GM13976 (cell line): ENCODE measurements at regions not wholly inside any gene's neighbourhood (a gene's known extent, or its start where the extent isn't known, plus 50 kb on each side); places are given as distances from the start of the nearest gene placed in this dataset.

Experiments used
- DNase-seq: peaks from one replicate; pipeline ENCODE4 v3.0.0; 2012; ENCODE audit warnings: low spot score
- CTCF ChIP-seq: IDR thresholded peaks from 2 replicates; pipeline ENCODE4 v1.5.1; 2012; ENCODE audit warnings: borderline replicate concordance, mild to moderate bottlenecking; ENCODE audit not compliant: insufficient read depth; ENCODE audit errors: extremely low read depth, missing control alignments, control extremely low read depth
- in situ Hi-C: fragments of 300-500 bp; cut with MboI; formaldehyde crosslinking; loops from one replicate; pipeline ENCODE4 v1.12.0; 2022; ENCODE audit warnings: low sequenced_read_pairs, mixed read lengths, inconsistent platforms; ENCODE audit not compliant: unreplicated experiment

GRCh38 chr1:30267856-30268255 lies 455.5 kb downstream of the MATN1 start:
- no peak for TF ChIP-seq CTCF
- DNase-seq, result no peak
- in situ Hi-C loops, result no loop called here

GRCh38 chr1:30267046-30267445 lies 456.3 kb downstream of the MATN1 start:
- no peak for DNase-seq
- in situ Hi-C loops, result no loop called here

GRCh38 chr1:30265127-30266070 lies 458.0 kb downstream of the MATN1 start:
- no peak for DNase-seq
- TF ChIP-seq CTCF, result no peak
- in situ Hi-C loops, result no loop called here

More at GRCh38 chr1:30267046-30267445, 456.3 kb downstream of the MATN1 start:
- TF ChIP-seq CTCF, result no peak

GRCh38 chr1:30264672-30265025 lies 458.7 kb downstream of the MATN1 start:
- TF ChIP-seq CTCF, result no peak
- in situ Hi-C loops, result no loop called here
- no peak for DNase-seq

GRCh38 chr1:30263888-30264671 lies 459.3 kb downstream of the MATN1 start:
- no peak for DNase-seq
- in situ Hi-C loops, result no loop called here
- TF ChIP-seq CTCF, result no peak

- in situ Hi-C loops, result no loop called here
- DNase-seq, result no peak
- TF ChIP-seq CTCF, result no peak
Observed at GRCh38 chr1:30263405-30263804, 460.0 kb downstream of the MATN1 start.
